GM23338 (cell line): ENCODE measurements at regions not wholly inside any gene's neighbourhood (a gene's known extent, or its start where the extent isn't known, plus 50 kb on each side); places are given as distances from the start of the nearest gene placed in this dataset.

Source experiments
- ATAC-seq: fragments of 200-7000 bp; cut with Tn5 transposase; 3 replicates; pipeline ENCODE4 v1.9.1; 2020
- DNase-seq: peaks from one replicate; pipeline ENCODE4 v3.0.0-alpha.2; 2015; ENCODE audit warnings: low spot score
- H2AFZ ChIP-seq: fragments of 200-600 bp; sonication (generic); 2 replicates; pipeline ENCODE4 v1.8.0; 2016; ENCODE audit warnings: antibody characterized with exemption, mild to moderate bottlenecking, moderate library complexity
- H3F3A ChIP-seq: fragments of 200-600 bp; sonication (generic); replicated peaks from 2 replicates; pipeline ENCODE4 v1.8.0; 2017; ENCODE audit warnings: antibody characterized with exemption, mixed run types, low read depth
- H3K27ac ChIP-seq: fragments of 200-600 bp; sonication (generic); 2 replicates; pipeline ENCODE4 v1.6.1; 2016; ENCODE audit warnings: low read depth
- H3K27me3 ChIP-seq: fragments of 200-600 bp; sonication (generic); 2 replicates; pipeline ENCODE4 v1.8.0; 2016; ENCODE audit warnings: mild to moderate bottlenecking, mixed run types, moderate library complexity; ENCODE audit not compliant: insufficient read depth
- H3K36me3 ChIP-seq: fragments of 200-600 bp; sonication (generic); 2 replicates; pipeline ENCODE4 v1.8.0; 2016; ENCODE audit warnings: mild to moderate bottlenecking; ENCODE audit not compliant: insufficient read depth
- H3K4me1 ChIP-seq: fragments of 200-600 bp; sonication (generic); 2 replicates; pipeline ENCODE4 v1.8.0; 2016; ENCODE audit warnings: mild to moderate bottlenecking, moderate library complexity; ENCODE audit not compliant: insufficient read depth
- H3K4me2 ChIP-seq: fragments of 200-600 bp; sonication (generic); 2 replicates; pipeline ENCODE4 v1.7.1; 2017; ENCODE audit warnings: mixed run types
- H3K4me3 ChIP-seq: fragments of 200-600 bp; sonication (generic); 2 replicates; pipeline ENCODE4 v1.6.1; 2016; ENCODE audit warnings: mixed run types
- H3K79me2 ChIP-seq: fragments of 200-600 bp; sonication (generic); replicated peaks from 2 replicates; pipeline ENCODE4 v1.8.0; 2017; ENCODE audit warnings: mild to moderate bottlenecking; ENCODE audit not compliant: insufficient read depth
- H3K9me2 ChIP-seq: fragments of 200-600 bp; sonication (generic); 2 replicates; pipeline ENCODE4 v1.8.0; 2017; ENCODE audit not compliant: insufficient read depth
- H4K20me1 ChIP-seq: fragments of 200-600 bp; sonication (generic); replicated peaks from 2 replicates; pipeline ENCODE4 v1.8.0; 2017; ENCODE audit warnings: mild to moderate bottlenecking; ENCODE audit not compliant: insufficient read depth
- H3K27ac Mint-ChIP-seq: 2 replicates; pipeline ENCODE4 v1.8.0; 2020; ENCODE audit warnings: inconsistent platforms, mild to moderate bottlenecking, moderate library complexity, mixed read lengths
- H3K27me3 Mint-ChIP-seq: 3 replicates; pipeline ENCODE4 v1.8.0; 2022; ENCODE audit warnings: low read depth, mild to moderate bottlenecking, moderate library complexity, mixed read lengths, inconsistent platforms; ENCODE audit not compliant: insufficient read depth, poor library complexity
- H3K36me3 Mint-ChIP-seq: 3 replicates; pipeline ENCODE4 v1.8.0; 2021; ENCODE audit warnings: low read depth, mild to moderate bottlenecking, inconsistent platforms, moderate library complexity, mixed read lengths
- H3K4me1 Mint-ChIP-seq: 3 replicates; pipeline ENCODE4 v1.8.0; 2020; ENCODE audit warnings: mild to moderate bottlenecking, inconsistent platforms, mixed read lengths
- H3K4me3 Mint-ChIP-seq: 3 replicates; pipeline ENCODE4 v1.8.0; 2021; ENCODE audit warnings: moderate library complexity, mild to moderate bottlenecking, inconsistent platforms, mixed read lengths
- H3K9me3 Mint-ChIP-seq: 3 replicates; pipeline ENCODE4 v1.8.0; 2020; ENCODE audit warnings: moderate library complexity, mild to moderate bottlenecking, inconsistent platforms, mixed read lengths
- CREB1 ChIP-seq: fragments of 250-450 bp; sonication (Bioruptor Pico); IDR thresholded peaks from 2 replicates; pipeline ENCODE4 v1.5.0; 2020; ENCODE audit warnings: low read depth, mild to moderate bottlenecking, moderate library complexity
- EZH2 ChIP-seq: fragments of 200-600 bp; sonication (generic); IDR thresholded peaks from one replicate; pipeline ENCODE4 v1.8.0; 2017; ENCODE audit warnings: antibody characterized with exemption, mild to moderate bottlenecking, low read depth; ENCODE audit not compliant: unreplicated experiment
- EZH2phosphoT487 ChIP-seq: fragments of 200-600 bp; sonication (generic); IDR thresholded peaks from one replicate; pipeline ENCODE4 v1.8.1; 2018; ENCODE audit warnings: antibody characterized with exemption; ENCODE audit not compliant: unreplicated experiment
- NANOG ChIP-seq: IDR thresholded peaks from 2 replicates; pipeline ENCODE4 v1.6.1; 2016; ENCODE audit warnings: antibody characterized with exemption, borderline replicate concordance
- POLR2AphosphoS5 ChIP-seq: IDR thresholded peaks from 2 replicates; pipeline ENCODE4 v1.6.1; 2016; ENCODE audit warnings: antibody characterized with exemption, low read depth
- STAT1 ChIP-seq: IDR thresholded peaks from one replicate; pipeline ENCODE4 v1.6.1; 2016; ENCODE audit warnings: antibody characterized with exemption; ENCODE audit not compliant: unreplicated experiment
- ZNF114 ChIP-seq: fragments of 250-450 bp; sonication (Bioruptor Pico); IDR thresholded peaks from 2 replicates; pipeline ENCODE4 v1.5.0; 2020; ENCODE audit warnings: mild to moderate bottlenecking, moderate library complexity
- TF ChIP-seq, protein P1 (sequence below), 2 experiments: fragments of 200-600 bp in 1 of 2; sonication (generic) in 1 of 2; conservative IDR thresholded peaks; 2 replicates each; pipeline versions ENCODE4 v1.5.1 to v1.6.1; 2016 to 2017; ENCODE audit warnings: antibody characterized with exemption in 2 of 2, low read depth in 2 of 2, mild to moderate bottlenecking in 2 of 2, moderate library complexity in 1 of 2
- TF ChIP-seq, protein P2 (sequence below): IDR thresholded peaks from one replicate; pipeline ENCODE4 v1.6.1; 2018; ENCODE audit warnings: antibody characterized with exemption; ENCODE audit not compliant: unreplicated experiment

DNA sequence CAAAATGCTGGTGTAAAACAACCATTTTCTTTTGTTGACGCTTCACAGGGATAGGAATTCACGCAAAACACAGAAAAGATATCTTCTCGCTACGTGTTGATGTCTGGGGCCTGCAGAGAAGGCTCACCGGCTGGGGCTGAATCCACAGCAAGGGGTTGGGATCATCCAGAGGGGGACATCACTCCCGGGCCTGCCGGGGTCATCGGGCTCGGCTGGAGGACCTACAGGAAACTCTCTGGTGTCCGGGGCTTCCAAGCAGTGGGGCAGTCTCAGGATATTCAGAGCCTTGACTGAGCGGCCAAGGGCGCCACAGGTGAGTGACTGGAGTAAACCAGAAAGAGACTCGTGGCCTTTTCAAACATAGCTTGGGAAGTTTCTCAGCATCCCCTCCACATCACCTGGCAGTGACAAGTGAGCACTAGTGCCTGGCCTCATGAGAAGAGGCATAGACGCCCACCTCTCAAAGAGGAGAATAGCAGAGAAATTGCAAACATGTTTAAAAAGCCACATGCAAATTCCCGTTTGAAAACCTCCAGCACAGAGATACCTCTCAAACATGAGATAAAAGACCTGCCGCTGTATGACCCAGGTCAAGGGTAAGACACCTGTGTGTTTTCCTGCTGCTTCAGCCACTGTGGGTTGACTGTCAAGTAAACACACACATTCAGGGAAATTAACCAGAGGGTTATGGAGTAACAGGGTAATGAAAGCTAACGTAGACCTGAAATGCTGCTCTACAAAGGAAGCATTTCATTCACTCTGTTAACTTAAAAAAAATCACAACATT lies 50.8 kb upstream of the SIMC1 start (continued):
- TF ChIP-seq STAT1 (no peak), EZH2 (no peak), CREB1 (CRISPR knock-in tag) (no peak)
- TF ChIP-seq, protein P1, sequence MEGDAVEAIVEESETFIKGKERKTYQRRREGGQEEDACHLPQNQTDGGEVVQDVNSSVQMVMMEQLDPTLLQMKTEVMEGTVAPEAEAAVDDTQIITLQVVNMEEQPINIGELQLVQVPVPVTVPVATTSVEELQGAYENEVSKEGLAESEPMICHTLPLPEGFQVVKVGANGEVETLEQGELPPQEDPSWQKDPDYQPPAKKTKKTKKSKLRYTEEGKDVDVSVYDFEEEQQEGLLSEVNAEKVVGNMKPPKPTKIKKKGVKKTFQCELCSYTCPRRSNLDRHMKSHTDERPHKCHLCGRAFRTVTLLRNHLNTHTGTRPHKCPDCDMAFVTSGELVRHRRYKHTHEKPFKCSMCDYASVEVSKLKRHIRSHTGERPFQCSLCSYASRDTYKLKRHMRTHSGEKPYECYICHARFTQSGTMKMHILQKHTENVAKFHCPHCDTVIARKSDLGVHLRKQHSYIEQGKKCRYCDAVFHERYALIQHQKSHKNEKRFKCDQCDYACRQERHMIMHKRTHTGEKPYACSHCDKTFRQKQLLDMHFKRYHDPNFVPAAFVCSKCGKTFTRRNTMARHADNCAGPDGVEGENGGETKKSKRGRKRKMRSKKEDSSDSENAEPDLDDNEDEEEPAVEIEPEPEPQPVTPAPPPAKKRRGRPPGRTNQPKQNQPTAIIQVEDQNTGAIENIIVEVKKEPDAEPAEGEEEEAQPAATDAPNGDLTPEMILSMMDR (conservative IDR thresholded peaks at IDR 0.05; ENCODE audit: low read depth in 2 of 2), result no peak

DNA sequence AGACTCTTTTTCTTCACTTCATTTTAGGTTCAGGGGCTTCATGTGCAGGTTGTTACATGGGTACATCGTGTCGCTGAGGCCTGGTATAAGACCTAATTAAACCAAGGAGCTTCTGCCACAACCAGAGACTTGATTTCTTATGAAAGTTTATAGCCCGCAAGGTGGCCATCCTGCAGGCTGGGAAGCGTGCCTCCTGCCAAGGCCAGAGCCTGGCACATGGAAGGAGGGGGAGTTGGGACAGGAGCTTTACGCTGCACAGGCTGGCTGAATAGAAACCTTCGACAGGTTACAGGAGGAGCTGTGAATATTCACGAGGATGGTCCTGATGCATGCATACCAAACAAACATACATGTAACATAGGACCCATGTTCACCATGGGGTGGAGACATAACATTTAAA lies 50.1 kb upstream of the SIMC1 start:
- Histone ChIP-seq H3K4me2 (no peak overlapping the region), H3K27me3 (0 out of 2 replicates have a peak, but pooled peaks cover 4% of the 10 kb centered on the region), H3K36me3 (no peaks in the 10 kb centered on the region), H3K4me3 (no peak overlapping the region), H3K4me1 (no peaks in the 10 kb centered on the region), H3K79me2 (no peaks in the 10 kb centered on the region), H4K20me1 (no peaks in the 10 kb centered on the region), H3K27ac (no peak overlapping the region), H3K9me2 (no peaks in the 10 kb centered on the region), H3F3A (no peaks in the 10 kb centered on the region), H2AFZ (no peak overlapping the region)
- H3K9me3 Mint-ChIP-seq, result no peaks in the 10 kb centered on the region
- ATAC-seq, result no peak
- no peak overlapping the region for H3K27ac Mint-ChIP-seq
- H3K36me3 Mint-ChIP-seq, result no peaks in the 10 kb centered on the region
- no peak overlapping the region for H3K4me3 Mint-ChIP-seq
- H3K27me3 Mint-ChIP-seq, result no peaks in the 10 kb centered on the region
- peaks cover 8% of the 10 kb centered on the region; the same call in 2 of the 3 replicates for H3K4me1 Mint-ChIP-seq
- TF ChIP-seq, protein P2, sequence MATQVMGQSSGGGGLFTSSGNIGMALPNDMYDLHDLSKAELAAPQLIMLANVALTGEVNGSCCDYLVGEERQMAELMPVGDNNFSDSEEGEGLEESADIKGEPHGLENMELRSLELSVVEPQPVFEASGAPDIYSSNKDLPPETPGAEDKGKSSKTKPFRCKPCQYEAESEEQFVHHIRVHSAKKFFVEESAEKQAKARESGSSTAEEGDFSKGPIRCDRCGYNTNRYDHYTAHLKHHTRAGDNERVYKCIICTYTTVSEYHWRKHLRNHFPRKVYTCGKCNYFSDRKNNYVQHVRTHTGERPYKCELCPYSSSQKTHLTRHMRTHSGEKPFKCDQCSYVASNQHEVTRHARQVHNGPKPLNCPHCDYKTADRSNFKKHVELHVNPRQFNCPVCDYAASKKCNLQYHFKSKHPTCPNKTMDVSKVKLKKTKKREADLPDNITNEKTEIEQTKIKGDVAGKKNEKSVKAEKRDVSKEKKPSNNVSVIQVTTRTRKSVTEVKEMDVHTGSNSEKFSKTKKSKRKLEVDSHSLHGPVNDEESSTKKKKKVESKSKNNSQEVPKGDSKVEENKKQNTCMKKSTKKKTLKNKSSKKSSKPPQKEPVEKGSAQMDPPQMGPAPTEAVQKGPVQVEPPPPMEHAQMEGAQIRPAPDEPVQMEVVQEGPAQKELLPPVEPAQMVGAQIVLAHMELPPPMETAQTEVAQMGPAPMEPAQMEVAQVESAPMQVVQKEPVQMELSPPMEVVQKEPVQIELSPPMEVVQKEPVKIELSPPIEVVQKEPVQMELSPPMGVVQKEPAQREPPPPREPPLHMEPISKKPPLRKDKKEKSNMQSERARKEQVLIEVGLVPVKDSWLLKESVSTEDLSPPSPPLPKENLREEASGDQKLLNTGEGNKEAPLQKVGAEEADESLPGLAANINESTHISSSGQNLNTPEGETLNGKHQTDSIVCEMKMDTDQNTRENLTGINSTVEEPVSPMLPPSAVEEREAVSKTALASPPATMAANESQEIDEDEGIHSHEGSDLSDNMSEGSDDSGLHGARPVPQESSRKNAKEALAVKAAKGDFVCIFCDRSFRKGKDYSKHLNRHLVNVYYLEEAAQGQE, result no peak
- TF ChIP-seq ZNF114 (CRISPR knock-in tag) (no peak), EZH2phosphoT487 (no peak), STAT1 (no peak), NANOG (no peak), POLR2AphosphoS5 (no peak)
- TF ChIP-seq, protein P1 (conservative IDR thresholded peaks at IDR 0.05; ENCODE audit: low read depth in 2 of 2), result no peak
- DNase-seq, result no peak
